H9 (cell line): ENCODE measurements at regions not wholly inside any gene's neighbourhood (a gene's known extent, or its start where the extent isn't known, plus 50 kb on each side); places are given as distances from the start of the nearest gene placed in this dataset.

Source experiments
- DNase-seq: peaks from one replicate; pipeline ENCODE4 v3.0.0-alpha.2; 2017
- H2AFZ ChIP-seq: one replicate; pipeline ENCODE4 v1.6.1; 2013; ENCODE audit warnings: mild to moderate bottlenecking, low read length, control low read depth, moderate library complexity
- H2AK5ac ChIP-seq: 2 replicates; pipeline ENCODE4 v1.6.1; 2013; ENCODE audit warnings: low read length, control low read depth, mixed read lengths; ENCODE audit not compliant: insufficient read length
- H2BK120ac ChIP-seq: one replicate; pipeline ENCODE4 v1.6.1; 2013; ENCODE audit warnings: low read depth, mild to moderate bottlenecking, low read length, control low read depth, inconsistent platforms; ENCODE audit not compliant: poor library complexity, severe bottlenecking
- H2BK12ac ChIP-seq: 2 replicates; pipeline ENCODE4 v1.6.1; 2013; ENCODE audit warnings: low read length, control low read depth, mixed read lengths, low read depth; ENCODE audit not compliant: insufficient read length
- H2BK15ac ChIP-seq: 2 replicates; pipeline ENCODE4 v1.6.1; 2013; ENCODE audit warnings: low read depth, low read length, control low read depth
- H2BK20ac ChIP-seq: one replicate; pipeline ENCODE4 v1.6.1; 2013; ENCODE audit warnings: low read depth, mild to moderate bottlenecking, low read length, control low read depth, inconsistent platforms; ENCODE audit not compliant: poor library complexity, severe bottlenecking
- H2BK5ac ChIP-seq: 2 replicates; pipeline ENCODE4 v1.6.1; 2013; ENCODE audit warnings: low read length, control low read depth, mixed read lengths; ENCODE audit not compliant: insufficient read length
- H3K14ac ChIP-seq: 2 replicates; pipeline ENCODE4 v1.6.1; 2013; ENCODE audit warnings: low read length, control low read depth; ENCODE audit not compliant: insufficient read depth
- H3K18ac ChIP-seq: 2 replicates; pipeline ENCODE4 v1.6.1; 2013; ENCODE audit warnings: low read depth, mild to moderate bottlenecking, mixed read lengths, low read length, control low read depth; ENCODE audit not compliant: insufficient read length
- H3K23ac ChIP-seq: 2 replicates; pipeline ENCODE4 v1.6.1; 2013; ENCODE audit warnings: low read length, control low read depth, mixed read lengths, low read depth; ENCODE audit not compliant: insufficient read length
- H3K23me2 ChIP-seq: 2 replicates; pipeline ENCODE4 v1.6.1; 2013; ENCODE audit warnings: low read depth, mild to moderate bottlenecking, mixed read lengths, low read length, control low read depth; ENCODE audit not compliant: insufficient read length, poor library complexity, severe bottlenecking
- H3K27ac ChIP-seq: 2 replicates; pipeline ENCODE4 v1.5.1; 2013; ENCODE audit warnings: low read length, control low read depth, mixed read lengths, low read depth; ENCODE audit not compliant: insufficient read length
- H3K27me3 ChIP-seq: 2 replicates; pipeline ENCODE4 v1.6.1; 2013; ENCODE audit warnings: low read length, control low read depth, inconsistent platforms; ENCODE audit not compliant: insufficient read depth
- H3K4ac ChIP-seq: 2 replicates; pipeline ENCODE4 v1.6.1; 2013; ENCODE audit warnings: low read depth, mild to moderate bottlenecking, control low read depth, inconsistent platforms, low read length, moderate library complexity
- H3K4me1 ChIP-seq: 2 replicates; pipeline ENCODE4 v1.6.1; 2013; ENCODE audit warnings: low read length, control low read depth, inconsistent platforms; ENCODE audit not compliant: insufficient read depth
- H3K4me2 ChIP-seq: 2 replicates; pipeline ENCODE4 v1.6.1; 2013; ENCODE audit warnings: low read length, control low read depth, mixed read lengths; ENCODE audit not compliant: insufficient read length, insufficient read depth
- H3K56ac ChIP-seq: 2 replicates; pipeline ENCODE4 v1.6.1; 2013; ENCODE audit warnings: low read depth, mild to moderate bottlenecking, mixed read lengths, low read length, control low read depth; ENCODE audit not compliant: insufficient read length
- H3K79me1 ChIP-seq: 2 replicates; pipeline ENCODE4 v1.6.1; 2013; ENCODE audit warnings: low read depth, mild to moderate bottlenecking, moderate library complexity, low read length, control low read depth, inconsistent platforms; ENCODE audit not compliant: insufficient read depth, poor library complexity, severe bottlenecking
- H3K79me2 ChIP-seq: 2 replicates; pipeline ENCODE4 v1.6.1; 2013; ENCODE audit warnings: low read length, control low read depth, inconsistent platforms; ENCODE audit not compliant: insufficient read depth
- H3K9ac ChIP-seq: 2 replicates; pipeline ENCODE4 v1.6.1; 2013; ENCODE audit warnings: low read length, control low read depth, mixed read lengths; ENCODE audit not compliant: insufficient read length; ENCODE audit errors: extremely low read depth
- H3K9me3 ChIP-seq: one replicate; pipeline ENCODE4 v1.6.1; 2013; ENCODE audit warnings: low read depth, low read length, inconsistent platforms; ENCODE audit not compliant: control insufficient read depth
- H3T11ph ChIP-seq: one replicate; pipeline ENCODE4 v1.6.1; 2013; ENCODE audit warnings: mild to moderate bottlenecking, low read length, control low read depth, inconsistent platforms
- H4K20me1 ChIP-seq: one replicate; pipeline ENCODE4 v1.6.1; 2013; ENCODE audit not compliant: control insufficient read depth, insufficient read length, insufficient read depth
- H4K5ac ChIP-seq: 2 replicates; pipeline ENCODE4 v1.6.1; 2013; ENCODE audit warnings: low read depth, mild to moderate bottlenecking, mixed read lengths, low read length, control low read depth; ENCODE audit not compliant: insufficient read length
- H4K8ac ChIP-seq: replicated peaks from 2 replicates; pipeline ENCODE4 v1.6.1; 2013; ENCODE audit warnings: low read length, control low read depth, mixed read lengths, low read depth; ENCODE audit not compliant: insufficient read length
- H4K91ac ChIP-seq: 2 replicates; pipeline ENCODE4 v1.6.1; 2013; ENCODE audit warnings: low read depth, mild to moderate bottlenecking, moderate library complexity, mixed read lengths, low read length, control low read depth; ENCODE audit not compliant: insufficient read length
- H3K27ac Mint-ChIP-seq, 3 experiments: 2 replicates in 2 of 3; 3 replicates in 1 of 3; pipeline ENCODE4 v1.8.0; 2020 to 2021; ENCODE audit warnings: mixed read lengths in 3 of 3, mild to moderate bottlenecking in 1 of 3, moderate library complexity in 1 of 3
- H3K27me3 Mint-ChIP-seq: 2 replicates; pipeline ENCODE4 v1.8.0; 2021; ENCODE audit warnings: low read depth, mild to moderate bottlenecking, moderate library complexity, mixed read lengths
- H3K36me3 Mint-ChIP-seq, 3 experiments: 2 replicates in 2 of 3; 3 replicates in 1 of 3; pipeline ENCODE4 v1.8.0; 2020 to 2021; ENCODE audit warnings: low read depth in 3 of 3, mixed read lengths in 3 of 3; ENCODE audit not compliant: insufficient read depth in 1 of 3
- H3K4me1 Mint-ChIP-seq, 2 experiments: 2 replicates each; pipeline ENCODE4 v1.8.0; 2020; ENCODE audit warnings: mixed read lengths in 2 of 2
- H3K4me3 Mint-ChIP-seq, 2 experiments: 2 replicates in 1 of 2; 3 replicates in 1 of 2; pipeline ENCODE4 v1.8.0; 2020 to 2021; ENCODE audit warnings: mild to moderate bottlenecking in 2 of 2, mixed read lengths in 2 of 2, moderate library complexity in 1 of 2
- H3K9me3 Mint-ChIP-seq, 2 experiments: 2 replicates in 1 of 2; 3 replicates in 1 of 2; pipeline ENCODE4 v1.8.0; 2020; ENCODE audit warnings: mild to moderate bottlenecking in 2 of 2, mixed read lengths in 2 of 2, moderate library complexity in 1 of 2
- CTCF ChIP-seq: fragments of 200-600 bp; sonication (generic); conservative IDR thresholded peaks from 3 replicates; pipeline ENCODE4 v1.8.0; 2021; ENCODE audit warnings: antibody characterized with exemption, mild to moderate bottlenecking
- WGBS: extraction: QIAGEN DNeasy Blood & Tissue Kit; methylation state at CpG from one replicate; pipeline ENCODE4 v1.1.7; 2013; ENCODE audit warnings: missing lambda C conversion rate, low lambda C conversion rate, mixed read lengths; ENCODE audit not compliant: insufficient read length; ENCODE audit errors: extremely low coverage; 5-methylcytosine and 5-hydroxymethylcytosine counted together

GRCh38 chr2:215537611-215538010 lies 101.7 kb upstream of the FN1 start:
- Mint-ChIP-seq H3K4me3 (no peak overlapping the region), H3K4me1 (peaks cover 5% of the 10 kb centered on the region in 2 experiments), H3K27me3 (no peaks in the 10 kb centered on the region), H3K36me3 (peaks cover 8 to 15% (median 13%) of the 10 kb centered on the region in 3 experiments), H3K9me3 (peaks cover 16 to 22% of the 10 kb centered on the region in 2 experiments), H3K27ac (no peak overlapping the region)
- no CpG with 5 or more reads among the region's 2 CpGs for WGBS
- Histone ChIP-seq H3T11ph (no peak overlapping the region), H2BK12ac (no peak overlapping the region), H2BK120ac (no peak overlapping the region), H2BK15ac (no peak overlapping the region), H3K9me3 (no peaks in the 10 kb centered on the region), H3K27me3 (no peaks in the 10 kb centered on the region), H4K8ac (no peak overlapping the region), H3K14ac (no peak overlapping the region), H4K91ac (no peak overlapping the region), H3K4ac (no peak overlapping the region), H4K20me1 (no peaks in the 10 kb centered on the region), H2AK5ac (no peak overlapping the region), H3K18ac (no peak overlapping the region), H2AFZ (no peak overlapping the region), H3K4me1 (peaks cover 6% of the 10 kb centered on the region; the same call in 1 of the 2 replicates), H3K4me2 (no peak overlapping the region), H2BK20ac (no peak overlapping the region), H3K27ac (no peak overlapping the region), H2BK5ac (no peak overlapping the region), H4K5ac (no peak overlapping the region), H3K23ac (no peak overlapping the region), H3K79me1 (no peaks in the 10 kb centered on the region), H3K79me2 (no peaks in the 10 kb centered on the region), H3K56ac (no peak overlapping the region), H3K23me2 (no peaks in the 10 kb centered on the region), H3K9ac (no peak overlapping the region)
- no peak for TF ChIP-seq CTCF
- no peak for DNase-seq
